ENCODE measurements at regions not wholly inside any gene's neighbourhood (a gene's known extent, or its start where the extent isn't known, plus 50 kb on each side); places are given as distances from the start of the nearest gene placed in this dataset.

DNA sequence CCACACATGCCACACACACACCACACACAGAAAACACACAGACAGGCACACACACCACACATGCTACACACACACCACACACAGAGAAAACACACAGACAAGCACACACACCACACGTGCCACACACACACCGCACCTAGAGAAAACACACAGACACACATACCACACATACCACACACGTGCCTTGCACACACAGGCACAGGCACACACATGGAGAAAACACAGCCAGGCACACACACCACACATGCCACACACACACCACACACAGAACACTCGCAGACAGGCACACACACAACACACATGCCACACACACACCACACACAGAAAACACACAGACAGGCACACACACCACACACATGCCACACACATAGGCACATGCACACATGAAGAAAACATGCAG, 242.1 kb upstream of the MYT1L start:
- no peaks in the 10 kb centered on the region for H3K27me3 ChIP-seq
- no peak overlapping the region for H3K27ac ChIP-seq
- H3K4me3 ChIP-seq, result no peak overlapping the region
- intact Hi-C loops (cut with DNase I), result no loop called here
- H3K4me1 ChIP-seq, result no peaks in the 10 kb centered on the region
- no peaks in the 10 kb centered on the region for H3K9me3 ChIP-seq
- TF ChIP-seq, protein P1, sequence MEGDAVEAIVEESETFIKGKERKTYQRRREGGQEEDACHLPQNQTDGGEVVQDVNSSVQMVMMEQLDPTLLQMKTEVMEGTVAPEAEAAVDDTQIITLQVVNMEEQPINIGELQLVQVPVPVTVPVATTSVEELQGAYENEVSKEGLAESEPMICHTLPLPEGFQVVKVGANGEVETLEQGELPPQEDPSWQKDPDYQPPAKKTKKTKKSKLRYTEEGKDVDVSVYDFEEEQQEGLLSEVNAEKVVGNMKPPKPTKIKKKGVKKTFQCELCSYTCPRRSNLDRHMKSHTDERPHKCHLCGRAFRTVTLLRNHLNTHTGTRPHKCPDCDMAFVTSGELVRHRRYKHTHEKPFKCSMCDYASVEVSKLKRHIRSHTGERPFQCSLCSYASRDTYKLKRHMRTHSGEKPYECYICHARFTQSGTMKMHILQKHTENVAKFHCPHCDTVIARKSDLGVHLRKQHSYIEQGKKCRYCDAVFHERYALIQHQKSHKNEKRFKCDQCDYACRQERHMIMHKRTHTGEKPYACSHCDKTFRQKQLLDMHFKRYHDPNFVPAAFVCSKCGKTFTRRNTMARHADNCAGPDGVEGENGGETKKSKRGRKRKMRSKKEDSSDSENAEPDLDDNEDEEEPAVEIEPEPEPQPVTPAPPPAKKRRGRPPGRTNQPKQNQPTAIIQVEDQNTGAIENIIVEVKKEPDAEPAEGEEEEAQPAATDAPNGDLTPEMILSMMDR (IDR thresholded peaks at IDR 0.05), result no peak
- H3K9ac ChIP-seq (ENCODE audit: low read depth in 2 of 2, low read length in 2 of 2), result no peak overlapping the region
- peak; percentile 1 for DNase-seq
- H3K36me3 ChIP-seq, result no peaks in the 10 kb centered on the region

DNA sequence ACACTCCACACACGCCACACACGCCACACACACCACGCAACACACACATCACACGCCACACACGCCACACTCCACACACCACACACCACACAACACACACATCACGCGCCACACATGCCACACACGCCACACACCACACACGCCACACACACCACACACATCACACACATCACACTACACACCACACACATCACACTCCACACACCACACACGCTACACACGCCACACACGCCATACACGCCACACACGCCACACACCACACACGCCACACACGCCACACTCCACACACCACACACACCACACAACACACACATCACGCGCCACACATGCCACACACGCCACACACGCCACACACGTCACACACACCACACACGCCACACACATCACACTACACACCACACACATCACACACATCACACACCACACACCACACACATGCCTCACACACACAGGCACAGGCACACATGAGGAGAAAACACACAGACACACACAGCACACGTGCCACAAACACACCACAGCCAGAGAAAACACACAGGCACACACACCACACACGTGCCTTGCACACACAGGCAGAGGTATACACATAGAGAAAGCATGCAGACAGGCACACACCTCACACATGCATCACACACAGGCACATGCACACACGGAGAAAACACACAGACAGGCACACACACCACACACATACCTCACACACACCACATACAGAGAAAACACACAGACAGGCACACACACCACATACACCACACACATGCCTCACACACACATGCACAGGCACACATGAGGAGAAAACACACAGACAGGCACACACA, 241.5 kb upstream of the MYT1L start:
- Histone ChIP-seq H3K9ac (ENCODE audit: low read depth in 2 of 2, low read length in 2 of 2) (no peak overlapping the region), H3K27ac (no peak overlapping the region), H3K27me3 (no peaks in the 10 kb centered on the region), H3K36me3 (no peaks in the 10 kb centered on the region), H3K4me3 (no peak overlapping the region), H3K9me3 (no peaks in the 10 kb centered on the region), H3K4me1 (no peaks in the 10 kb centered on the region)
- DNase-seq, result peak; percentile 0
- TF ChIP-seq, protein P1 (IDR thresholded peaks at IDR 0.05), result no peak
- intact Hi-C loops (cut with DNase I), result no loop called here

DNA sequence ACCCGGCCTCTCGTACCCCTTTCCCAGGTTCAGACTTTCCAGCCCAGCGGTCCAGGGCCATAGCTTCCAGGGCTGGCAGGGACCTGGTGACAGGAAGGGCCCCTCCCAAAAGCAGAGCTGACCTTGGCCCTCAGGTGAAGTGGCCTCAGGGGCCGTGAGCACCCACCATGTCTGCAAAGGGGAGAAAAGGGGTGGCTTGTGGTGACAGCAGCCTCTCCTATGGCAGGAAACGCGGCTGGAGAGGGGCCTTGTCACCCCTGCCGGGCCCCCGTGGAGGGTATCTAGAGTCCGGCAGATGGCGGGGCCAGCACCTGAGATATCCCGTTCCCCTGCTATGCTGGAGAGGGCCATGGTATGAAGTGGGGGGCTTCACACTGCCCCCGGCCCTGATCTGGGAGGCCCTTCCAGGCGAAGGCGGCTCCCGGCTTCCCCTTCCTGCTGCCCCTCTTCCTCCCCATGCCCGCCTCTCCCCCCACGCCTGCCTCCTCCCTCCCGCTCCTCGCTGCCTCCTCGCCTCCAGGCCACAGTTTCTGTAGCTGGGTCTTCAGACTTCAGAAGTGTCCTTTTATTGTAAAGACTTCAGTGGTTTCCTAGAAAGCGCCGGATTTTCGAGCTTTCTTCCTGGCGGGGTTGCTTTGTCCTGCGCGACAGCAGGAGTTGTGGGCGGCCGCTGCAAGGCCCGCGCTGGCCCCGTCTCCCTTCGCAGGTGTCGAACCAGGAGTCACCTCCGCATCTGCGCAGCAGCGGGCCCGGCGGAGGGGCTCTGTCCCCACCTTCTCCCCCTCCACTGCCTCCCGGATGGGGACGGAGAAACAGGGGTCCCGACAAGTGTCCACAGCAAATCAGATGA, 240.5 kb upstream of the MYT1L start:
- Histone ChIP-seq H3K9me3 (no peaks in the 10 kb centered on the region), H3K36me3 (no peaks in the 10 kb centered on the region), H3K27ac (no peak overlapping the region), H3K27me3 (no peaks in the 10 kb centered on the region), H3K4me3 (no peak overlapping the region), H3K4me1 (no peaks in the 10 kb centered on the region), H3K9ac (ENCODE audit: low read depth in 2 of 2, low read length in 2 of 2) (no peak overlapping the region)
- DNase-seq, result no peak
- TF ChIP-seq, protein P1 (IDR thresholded peaks at IDR 0.05), result no peak
- intact Hi-C loops (cut with DNase I), result no loop called here

DNA sequence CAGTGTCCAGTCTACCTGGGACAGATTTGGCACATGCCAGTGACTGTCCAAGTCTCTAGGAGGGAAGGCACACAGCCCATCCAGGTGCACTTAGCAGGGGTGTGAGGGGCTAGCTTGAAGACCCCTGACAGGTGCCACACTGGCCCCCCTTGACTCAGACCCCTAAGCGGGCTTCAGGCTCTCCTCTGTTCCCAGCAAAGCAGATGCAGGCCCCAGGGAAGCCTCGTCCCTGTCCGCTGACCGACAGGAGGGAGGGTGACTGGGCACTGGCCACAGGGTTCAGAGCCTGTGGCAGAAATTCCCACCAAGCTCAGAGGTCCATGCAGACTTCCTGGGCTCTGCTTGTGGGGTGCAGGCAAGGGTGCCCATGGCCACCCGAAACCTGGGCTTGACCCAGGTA, 239.8 kb upstream of the MYT1L start:
- intact Hi-C loops (cut with DNase I), result no loop called here
- Histone ChIP-seq H3K27me3 (no peaks in the 10 kb centered on the region), H3K4me1 (no peaks in the 10 kb centered on the region), H3K9me3 (no peaks in the 10 kb centered on the region), H3K36me3 (no peaks in the 10 kb centered on the region), H3K4me3 (no peak overlapping the region), H3K27ac (no peak overlapping the region), H3K9ac (ENCODE audit: low read depth in 2 of 2, low read length in 2 of 2) (no peak overlapping the region)
- no peak for DNase-seq
- TF ChIP-seq, protein P1 (IDR thresholded peaks at IDR 0.05), result no peak

DNA sequence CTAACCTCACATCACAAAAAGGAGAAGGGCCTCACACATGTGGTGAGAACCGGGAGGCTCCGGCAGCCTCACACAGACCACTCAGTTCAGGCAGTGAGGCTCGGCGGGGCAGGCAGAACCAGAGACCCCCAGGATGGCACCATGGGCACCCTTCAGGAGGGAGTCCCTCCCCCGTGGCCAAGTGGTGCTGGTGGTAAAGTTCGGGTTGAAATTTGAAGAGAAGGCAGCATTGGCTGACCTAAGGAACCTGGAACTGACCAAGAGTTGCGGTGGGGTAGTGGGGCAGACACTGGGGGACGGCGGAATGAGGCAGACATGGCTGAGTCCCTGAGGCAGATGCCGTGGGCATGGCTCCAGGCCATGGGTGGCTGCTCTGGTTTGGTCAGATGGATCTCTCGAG, 239.3 kb upstream of the MYT1L start:
- TF ChIP-seq, protein P1 (IDR thresholded peaks at IDR 0.05), result no peak
- Histone ChIP-seq H3K36me3 (no peaks in the 10 kb centered on the region), H3K9me3 (no peaks in the 10 kb centered on the region), H3K27ac (no peak overlapping the region), H3K4me1 (no peaks in the 10 kb centered on the region), H3K4me3 (no peak overlapping the region), H3K9ac (ENCODE audit: low read depth in 2 of 2, low read length in 2 of 2) (no peak overlapping the region), H3K27me3 (no peaks in the 10 kb centered on the region)
- no peak for DNase-seq
- intact Hi-C loops (cut with DNase I), result no loop called here

All from colonic mucosa (tissue), 4 donors.